ENCODE measurements at regions not wholly inside any gene's neighbourhood (a gene's known extent, or its start where the extent isn't known, plus 50 kb on each side); places are given as distances from the start of the nearest gene placed in this dataset.

- peaks cover 0 to 8% (median 4%) of the 10 kb centered on the region in 4 donors for H3K4me1 ChIP-seq
- no peak for TF ChIP-seq EP300 (IDR thresholded peaks at IDR 0.05)
- TF ChIP-seq CTCF (IDR thresholded peaks at IDR 0.05): no peak
- no peak for TF ChIP-seq POLR2AphosphoS5 (IDR thresholded peaks at IDR 0.05)
- no peak for TF ChIP-seq POLR2A (IDR thresholded peaks at IDR 0.05)
- H3K9me3 ChIP-seq: no peaks in the 10 kb centered on the region
- WGBS, 2 donors: 33 to 59% methylated on average over 1 of the region's 1 CpG
- no peak for DNase-seq
- intact Hi-C loops (cut with DNase I): no loop called here
- H3K36me3 ChIP-seq: no peaks in the 10 kb centered on the region
- H3K27me3 ChIP-seq: no peaks in the 10 kb centered on the region
- H3K27ac ChIP-seq: no peak overlapping the region
- no peak overlapping the region for H3K4me3 ChIP-seq
These were observed 777.5 kb downstream of the MAFB start for GRCh38 chr20:39911497-39911896.

GRCh38 chr20:39910536-39910935, 778.5 kb downstream of the MAFB start:
- peaks cover 0 to 8% (median 4%) of the 10 kb centered on the region in 4 donors for H3K4me1 ChIP-seq
- WGBS, 2 donors: 72 to 82% methylated on average over 2 of the region's 2 CpGs
- no peaks in the 10 kb centered on the region for H3K27me3 ChIP-seq
- H3K9me3 ChIP-seq: no peaks in the 10 kb centered on the region
- H3K27ac ChIP-seq: no peak overlapping the region
- peak; percentile 70 for DNase-seq
- TF ChIP-seq EP300 (IDR thresholded peaks at IDR 0.05) (no peak), CTCF (IDR thresholded peaks at IDR 0.05) (no peak), POLR2AphosphoS5 (IDR thresholded peaks at IDR 0.05) (no peak), POLR2A (IDR thresholded peaks at IDR 0.05) (no peak)
- H3K4me3 ChIP-seq: no peak overlapping the region
- intact Hi-C loops (cut with DNase I): no loop called here
- H3K36me3 ChIP-seq: no peaks in the 10 kb centered on the region

- no peak overlapping the region for H3K4me3 ChIP-seq
- peak; percentile 72 for DNase-seq
- no peak for TF ChIP-seq EP300 (IDR thresholded peaks at IDR 0.05)
- TF ChIP-seq POLR2AphosphoS5 (IDR thresholded peaks at IDR 0.05): no peak
- no peak for TF ChIP-seq POLR2A (IDR thresholded peaks at IDR 0.05)
- TF ChIP-seq CTCF (IDR thresholded peaks at IDR 0.05): no peak
- no peaks in the 10 kb centered on the region for H3K36me3 ChIP-seq
- 63 to 74% methylated on average over 4 of the region's 4 CpGs for WGBS, 2 donors
- no peaks in the 10 kb centered on the region for H3K27me3 ChIP-seq
- peaks cover 0 to 8% (median 5%) of the 10 kb centered on the region in 4 donors for H3K4me1 ChIP-seq
- no peaks in the 10 kb centered on the region for H3K9me3 ChIP-seq
- intact Hi-C loops (cut with DNase I): no loop called here
- no peak overlapping the region for H3K27ac ChIP-seq
These were observed 779.6 kb downstream of the MAFB start for GRCh38 chr20:39909447-39909846.

- no peak for DNase-seq
- intact Hi-C loops (cut with DNase I): no loop called here
- peaks cover 0 to 8% (median 6%) of the 10 kb centered on the region in 4 donors for H3K4me1 ChIP-seq
- 69 to 74% methylated on average over 7 of the region's 7 CpGs for WGBS, 2 donors
- no peak overlapping the region for H3K4me3 ChIP-seq
- no peaks in the 10 kb centered on the region for H3K9me3 ChIP-seq
- H3K36me3 ChIP-seq: no peaks in the 10 kb centered on the region
- no peak for TF ChIP-seq EP300 (IDR thresholded peaks at IDR 0.05)
- no peak for TF ChIP-seq CTCF (IDR thresholded peaks at IDR 0.05)
- no peak for TF ChIP-seq POLR2AphosphoS5 (IDR thresholded peaks at IDR 0.05)
- TF ChIP-seq POLR2A (IDR thresholded peaks at IDR 0.05): no peak
- H3K27me3 ChIP-seq: no peaks in the 10 kb centered on the region
- H3K27ac ChIP-seq: no peak overlapping the region
These were observed 784.4 kb downstream of the MAFB start for GRCh38 chr20:39904476-39905112.

Measured in sigmoid colon (tissue), 6 donors.